Stimulated activated CD8-positive, alpha-beta memory T cell treated with anti-CD3 and anti-CD28 coated beads, Interleukin-12 subunit alpha, Interleukin-12 subunit beta, amount 100 ng/mL, for 24 hours (primary cell): ENCODE measurements at regions not wholly inside any gene's neighbourhood (a gene's known extent, or its start where the extent isn't known, plus 50 kb on each side); places are given as distances from the start of the nearest gene placed in this dataset.
"Not testable (repeated sequence)": the region's sequence is repeated elsewhere in the genome, so short reads cannot be mapped to it uniquely, and the experiment has no call there.

Experiments used
- DNase-seq: peaks from one replicate; pipeline ENCODE4 v3.0.0-alpha.2; 2020; ENCODE audit errors: extremely low read depth

DNA sequence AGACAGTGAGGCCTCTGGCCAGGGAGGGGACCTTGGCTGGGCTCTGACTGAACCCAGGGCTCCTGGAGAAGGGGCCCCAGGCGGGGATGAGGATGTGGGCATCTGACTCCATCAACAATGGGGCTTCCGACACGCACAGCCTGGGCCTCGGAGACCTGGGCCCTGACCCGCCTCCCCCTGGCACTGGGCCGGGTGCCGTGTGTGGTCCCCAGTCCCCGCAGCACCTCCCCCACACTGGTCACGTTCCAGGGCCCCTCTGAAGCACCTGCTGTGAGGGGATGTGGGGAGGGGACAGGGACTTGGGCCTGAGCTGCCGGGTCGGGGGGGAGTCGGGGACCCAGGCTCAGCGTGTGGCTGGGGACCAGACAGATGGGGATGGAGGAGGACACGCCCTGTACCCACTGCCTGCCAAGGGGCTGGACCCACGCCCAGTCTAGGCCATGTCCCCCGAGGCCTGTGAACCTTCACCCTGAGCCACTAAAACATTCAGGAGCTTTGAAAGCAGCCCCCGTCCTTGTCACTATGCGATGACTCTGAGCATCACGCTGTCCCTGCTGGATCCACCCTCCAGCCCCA is 165.8 kb downstream of the TMEM121 start:
- DNase-seq = not testable (repeated sequence)

DNA sequence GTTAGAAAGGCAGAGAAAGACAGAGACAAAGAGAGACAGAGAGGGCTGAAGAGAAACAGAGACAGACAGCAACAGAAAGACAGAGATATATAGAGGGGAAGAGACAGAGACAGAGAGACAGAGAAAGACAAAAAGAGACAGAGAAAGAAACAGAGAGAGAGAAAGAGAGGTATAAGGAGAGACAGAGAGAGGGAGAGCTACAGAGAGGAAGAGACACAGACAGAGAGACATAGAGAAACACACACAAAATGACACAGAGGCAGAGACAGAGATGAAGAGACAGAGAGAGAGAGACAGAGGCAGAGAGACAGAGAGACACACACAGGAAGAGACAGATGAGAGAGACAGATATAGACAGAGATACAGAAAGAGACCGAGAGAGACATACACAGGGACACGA is 168.6 kb downstream of the TMEM121 start:
- DNase-seq = no peak

GRCh38 chr14:105696388-105696787 is 170.0 kb downstream of the TMEM121 start:
- not testable (repeated sequence) for DNase-seq

- DNase-seq = not testable (repeated sequence)
Observed at GRCh38 chr14:105697414-105697813, 171.0 kb downstream of the TMEM121 start.

- not testable (repeated sequence) for DNase-seq
Observed at GRCh38 chr14:105697955-105698354, 171.6 kb downstream of the TMEM121 start.

- DNase-seq = not testable (repeated sequence)
Observed at GRCh38 chr14:105698940-105699556, 172.7 kb downstream of the TMEM121 start.

- DNase-seq = not testable (repeated sequence)
Observed at GRCh38 chr14:105699706-105700105, 173.3 kb downstream of the TMEM121 start.

- not testable (repeated sequence) for DNase-seq
Observed at GRCh38 chr14:105700146-105700545, 173.8 kb downstream of the TMEM121 start.

- DNase-seq = no peak
Observed at GRCh38 chr14:105700622-105701288, 174.4 kb downstream of the TMEM121 start.

- DNase-seq = no peak
Observed at GRCh38 chr14:105701456-105702274, 175.3 kb downstream of the TMEM121 start.

- DNase-seq = no peak
Observed at GRCh38 chr14:105702275-105702817, 176.0 kb downstream of the TMEM121 start.

GRCh38 chr14:105703044-105703665 is 176.8 kb downstream of the TMEM121 start:
- not testable (repeated sequence) for DNase-seq

DNA sequence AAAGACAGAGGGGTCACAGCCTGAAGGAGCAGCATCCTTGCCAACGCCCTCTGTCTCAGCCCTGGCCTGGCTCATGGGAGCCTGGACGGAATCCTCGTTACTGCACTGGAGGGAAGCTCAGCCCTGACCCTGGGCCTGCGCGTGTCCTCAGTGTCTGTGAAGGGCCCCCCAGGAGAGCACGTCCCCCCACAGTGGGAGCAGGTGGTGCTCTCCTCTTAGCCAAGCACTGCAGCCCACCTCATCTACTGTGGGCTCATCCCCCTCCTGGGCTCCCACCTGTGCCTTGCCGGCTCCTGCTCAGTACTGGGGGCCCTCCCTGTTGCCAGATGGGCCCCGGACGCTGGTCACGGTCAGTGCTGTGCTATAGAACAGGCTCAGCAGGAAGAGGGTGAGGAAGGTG is 177.7 kb downstream of the TMEM121 start:
- not testable (repeated sequence) for DNase-seq

- DNase-seq = not testable (repeated sequence)
Observed at GRCh38 chr14:105704492-105704891, 178.1 kb downstream of the TMEM121 start.

DNA sequence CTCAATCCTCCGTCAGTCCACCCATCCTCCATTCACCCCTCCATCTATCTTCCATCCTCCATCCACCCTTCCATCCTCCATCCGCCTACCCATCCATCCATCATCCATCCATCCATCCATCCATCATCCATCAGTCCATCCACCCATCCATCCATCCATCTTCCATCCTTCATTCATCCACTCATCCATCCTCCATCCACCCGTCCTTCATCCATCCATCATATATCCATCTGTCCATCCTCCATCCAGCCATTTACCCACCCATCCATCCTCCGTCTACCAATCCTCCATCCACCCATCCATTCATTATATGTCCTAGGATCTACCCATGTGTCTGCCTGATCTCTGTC is 179.1 kb downstream of the TMEM121 start:
- not testable (repeated sequence) for DNase-seq

DNA sequence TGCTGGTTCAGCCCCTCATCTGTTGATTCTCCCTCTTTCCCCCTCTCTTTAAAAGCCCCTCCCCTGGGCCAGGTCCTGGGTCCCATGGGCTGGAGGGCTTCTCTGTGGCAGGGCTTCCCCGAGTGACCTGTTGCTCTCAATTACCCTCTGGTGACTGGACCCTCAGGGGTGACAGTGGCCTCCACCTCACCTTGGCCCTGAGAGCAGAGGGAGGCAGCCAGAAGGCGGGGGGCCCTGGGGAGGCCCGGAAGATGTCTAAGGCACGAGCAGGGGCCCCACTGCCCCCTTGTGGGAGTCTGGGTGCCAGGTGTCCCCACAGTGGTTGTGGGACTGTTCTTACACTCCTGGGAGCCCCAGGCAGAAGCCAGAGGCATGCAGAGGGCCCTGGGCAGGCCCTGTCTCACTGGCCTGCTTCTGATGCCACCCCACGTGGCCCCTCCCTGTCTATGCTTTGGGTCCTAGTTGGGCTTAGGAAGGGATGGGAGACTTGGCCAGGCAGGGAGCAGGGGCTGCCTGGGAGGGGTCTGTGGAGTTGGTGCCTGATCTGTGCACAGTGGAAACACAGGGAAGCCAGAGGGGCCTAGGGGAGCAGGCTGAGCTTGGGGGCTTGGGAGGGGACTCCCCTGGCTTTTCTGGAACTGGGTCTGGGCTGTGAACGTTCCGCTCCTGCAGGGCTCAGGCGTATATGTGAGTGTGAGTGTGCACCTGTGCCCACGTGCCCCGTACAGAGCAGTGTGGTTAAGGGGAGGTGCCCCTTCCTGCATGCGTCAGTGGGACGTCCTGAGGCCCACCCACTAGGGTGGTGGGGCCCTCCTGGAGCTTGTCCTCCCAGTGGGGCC is 179.7 kb downstream of the TMEM121 start:
- DNase-seq = not testable (repeated sequence)

DNA sequence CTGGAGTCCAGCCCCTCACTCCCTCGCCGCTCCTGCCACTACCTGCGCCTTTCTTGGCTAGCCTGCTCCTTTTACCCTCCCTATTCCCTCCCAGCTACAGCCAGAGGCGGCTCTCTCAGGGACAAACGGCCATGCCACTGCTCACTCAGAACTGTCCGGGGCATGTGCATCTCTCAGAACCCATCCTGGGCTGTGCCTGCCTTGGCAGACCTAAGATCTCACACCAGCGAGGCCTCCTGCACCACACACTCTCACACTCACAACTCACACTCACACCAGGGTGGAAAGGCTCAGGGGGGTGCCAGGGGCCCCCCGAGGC is 180.3 kb downstream of the TMEM121 start:
- not testable (repeated sequence) for DNase-seq

GRCh38 chr14:105707099-105707498 is 180.7 kb downstream of the TMEM121 start:
- not testable (repeated sequence) for DNase-seq

- DNase-seq = not testable (repeated sequence)
Observed at GRCh38 chr14:105707723-105708151, 181.4 kb downstream of the TMEM121 start.

- not testable (repeated sequence) for DNase-seq
Observed at GRCh38 chr14:105708251-105709134, 182.1 kb downstream of the TMEM121 start.
